ENCODE measurements at regions not wholly inside any gene's neighbourhood (a gene's known extent, or its start where the extent isn't known, plus 50 kb on each side); places are given as distances from the start of the nearest gene placed in this dataset.

- no peaks in the 10 kb centered on the region for H3K4me1 Mint-ChIP-seq (ENCODE audit: insufficient read depth, unreplicated experiment)
- POLR2A ChIA-PET, result no interaction called here
- intact Hi-C loops (cut with micrococcal nuclease), result no loop called here
- CTCF ChIA-PET, result no interaction called here
- H3K4me3 Mint-ChIP-seq (ENCODE audit: unreplicated experiment), result no peak overlapping the region
- no TSS peak for BruUV-seq (replicated peaks)
- H3K36me3 Mint-ChIP-seq (ENCODE audit: insufficient read depth, unreplicated experiment), result no peaks in the 10 kb centered on the region
- DNase-seq (ENCODE audit: unreplicated experiment), result no peak
- H3K27me3 Mint-ChIP-seq (ENCODE audit: insufficient read depth, unreplicated experiment), result peaks cover 51% of the 10 kb centered on the region
- no peak overlapping the region for H3K27ac Mint-ChIP-seq (ENCODE audit: low read depth, unreplicated experiment)
- TF ChIP-seq, protein P1, sequence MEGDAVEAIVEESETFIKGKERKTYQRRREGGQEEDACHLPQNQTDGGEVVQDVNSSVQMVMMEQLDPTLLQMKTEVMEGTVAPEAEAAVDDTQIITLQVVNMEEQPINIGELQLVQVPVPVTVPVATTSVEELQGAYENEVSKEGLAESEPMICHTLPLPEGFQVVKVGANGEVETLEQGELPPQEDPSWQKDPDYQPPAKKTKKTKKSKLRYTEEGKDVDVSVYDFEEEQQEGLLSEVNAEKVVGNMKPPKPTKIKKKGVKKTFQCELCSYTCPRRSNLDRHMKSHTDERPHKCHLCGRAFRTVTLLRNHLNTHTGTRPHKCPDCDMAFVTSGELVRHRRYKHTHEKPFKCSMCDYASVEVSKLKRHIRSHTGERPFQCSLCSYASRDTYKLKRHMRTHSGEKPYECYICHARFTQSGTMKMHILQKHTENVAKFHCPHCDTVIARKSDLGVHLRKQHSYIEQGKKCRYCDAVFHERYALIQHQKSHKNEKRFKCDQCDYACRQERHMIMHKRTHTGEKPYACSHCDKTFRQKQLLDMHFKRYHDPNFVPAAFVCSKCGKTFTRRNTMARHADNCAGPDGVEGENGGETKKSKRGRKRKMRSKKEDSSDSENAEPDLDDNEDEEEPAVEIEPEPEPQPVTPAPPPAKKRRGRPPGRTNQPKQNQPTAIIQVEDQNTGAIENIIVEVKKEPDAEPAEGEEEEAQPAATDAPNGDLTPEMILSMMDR (IDR thresholded peaks at IDR 0.05; ENCODE audit: unreplicated experiment), result no peak
- no peaks in the 10 kb centered on the region for H3K9me3 Mint-ChIP-seq (ENCODE audit: unreplicated experiment)
Measured at GRCh38 chr5:99911971-99912370, 623.2 kb upstream of the FAM174A start.

GRCh38 chr5:99906776-99907175, 628.4 kb upstream of the FAM174A start:
- no peak overlapping the region for H3K4me3 Mint-ChIP-seq (ENCODE audit: unreplicated experiment)
- ChIA-PET CTCF (no interaction called here), POLR2A (no interaction called here)
- H3K36me3 Mint-ChIP-seq (ENCODE audit: insufficient read depth, unreplicated experiment), result no peaks in the 10 kb centered on the region
- TF ChIP-seq, protein P1 (IDR thresholded peaks at IDR 0.05; ENCODE audit: unreplicated experiment), result no peak
- H3K9me3 Mint-ChIP-seq (ENCODE audit: unreplicated experiment), result no peaks in the 10 kb centered on the region
- intact Hi-C loops (cut with micrococcal nuclease), result no loop called here
- no peak overlapping the region for H3K27ac Mint-ChIP-seq (ENCODE audit: low read depth, unreplicated experiment)
- BruUV-seq (replicated peaks), result no TSS peak
- DNase-seq (ENCODE audit: unreplicated experiment), result no peak
- no peaks in the 10 kb centered on the region for H3K4me1 Mint-ChIP-seq (ENCODE audit: insufficient read depth, unreplicated experiment)
- peaks cover 56% of the 10 kb centered on the region for H3K27me3 Mint-ChIP-seq (ENCODE audit: insufficient read depth, unreplicated experiment)

- H3K27ac Mint-ChIP-seq (ENCODE audit: low read depth, unreplicated experiment), result no peak overlapping the region
- CTCF ChIA-PET, result interaction anchor here (0.6 kb wide), 1 partner anchor 1589 kb away, joined by 4 read pairs; no protein-coding TSS in a partner anchor
Measured at GRCh38 chr5:99901972-99902371, 633.2 kb upstream of the FAM174A start.

GRCh38 chr5:99900302-99900852, 634.8 kb upstream of the FAM174A start:
- CTCF ChIA-PET, result no interaction called here
- Mint-ChIP-seq H3K9me3 (ENCODE audit: unreplicated experiment) (no peaks in the 10 kb centered on the region), H3K4me1 (ENCODE audit: insufficient read depth, unreplicated experiment) (peaks cover 12% of the 10 kb centered on the region), H3K27ac (ENCODE audit: low read depth, unreplicated experiment) (peak overlapping the region; percentile 81), H3K27me3 (ENCODE audit: insufficient read depth, unreplicated experiment) (peaks cover 16% of the 10 kb centered on the region), H3K36me3 (ENCODE audit: insufficient read depth, unreplicated experiment) (no peaks in the 10 kb centered on the region), H3K4me3 (ENCODE audit: unreplicated experiment) (no peak overlapping the region)
- intact Hi-C loops (cut with micrococcal nuclease), result no loop called here
- TF ChIP-seq, protein P1 (IDR thresholded peaks at IDR 0.05; ENCODE audit: unreplicated experiment), result no peak
- DNase-seq (ENCODE audit: unreplicated experiment), result peak; percentile 61
- POLR2A ChIA-PET, result no interaction called here
- no TSS peak for BruUV-seq (replicated peaks)

More at GRCh38 chr5:99901972-99902371, 633.2 kb upstream of the FAM174A start:
- TF ChIP-seq, protein P1 (IDR thresholded peaks at IDR 0.05; ENCODE audit: unreplicated experiment), result no peak
- H3K36me3 Mint-ChIP-seq (ENCODE audit: insufficient read depth, unreplicated experiment), result no peaks in the 10 kb centered on the region
- POLR2A ChIA-PET, result no interaction called here
- H3K27me3 Mint-ChIP-seq (ENCODE audit: insufficient read depth, unreplicated experiment), result peaks cover 27% of the 10 kb centered on the region
- intact Hi-C loops (cut with micrococcal nuclease), result no loop called here
- DNase-seq (ENCODE audit: unreplicated experiment), result no peak
- H3K4me1 Mint-ChIP-seq (ENCODE audit: insufficient read depth, unreplicated experiment), result peaks cover 12% of the 10 kb centered on the region
- no TSS peak for BruUV-seq (replicated peaks)
- H3K4me3 Mint-ChIP-seq (ENCODE audit: unreplicated experiment), result no peak overlapping the region
- H3K9me3 Mint-ChIP-seq (ENCODE audit: unreplicated experiment), result no peaks in the 10 kb centered on the region
